Neural cell (in vitro differentiated cells): ENCODE measurements at regions not wholly inside any gene's neighbourhood (a gene's known extent, or its start where the extent isn't known, plus 50 kb on each side); places are given as distances from the start of the nearest gene placed in this dataset.

Experiments used
- H2AFZ ChIP-seq: fragments of 200-600, 300-800 bp; sonication (generic), shearing (Covaris generic); 2 replicates; pipeline ENCODE4 v1.6.0; 2014; ENCODE audit warnings: low read depth, mild to moderate bottlenecking, antibody characterized with exemption, low read length, moderate library complexity
- H3F3A ChIP-seq: fragments of 200-600 bp; shearing (Covaris generic); 2 replicates; pipeline ENCODE4 v1.6.1; 2016; ENCODE audit warnings: mild to moderate bottlenecking, moderate library complexity, mixed read lengths, antibody characterized with exemption, low read length; ENCODE audit not compliant: insufficient read depth, poor library complexity, severe bottlenecking
- H3K27ac ChIP-seq: fragments of 200-600, 300-800 bp; sonication (generic), shearing (Covaris generic); 2 replicates; pipeline ENCODE4 v1.5.1; 2014; ENCODE audit warnings: mild to moderate bottlenecking, low read length, moderate library complexity
- H3K27me3 ChIP-seq: fragments of 300-800, 200-600 bp; sonication (generic), shearing (Covaris generic); 2 replicates; pipeline ENCODE4 v1.6.0; 2014; ENCODE audit warnings: mild to moderate bottlenecking, low read depth, low read length, moderate library complexity; ENCODE audit not compliant: insufficient read depth
- H3K36me3 ChIP-seq: fragments of 300-800, 200-600 bp; sonication (generic), shearing (Covaris generic); 2 replicates; pipeline ENCODE4 v1.5.1; 2014; ENCODE audit warnings: mild to moderate bottlenecking, antibody characterized with exemption, low read length, moderate library complexity; ENCODE audit not compliant: insufficient read depth
- H3K4me2 ChIP-seq: fragments of 300-800, 200-600 bp; sonication (generic), shearing (Covaris generic); 2 replicates; pipeline ENCODE4 v1.6.0; 2014; ENCODE audit warnings: mild to moderate bottlenecking, low read length
- H3K4me3 ChIP-seq: fragments of 300-800, 200-600 bp; sonication (generic), shearing (Covaris generic); 2 replicates; pipeline ENCODE4 v1.5.1; 2014; ENCODE audit warnings: mild to moderate bottlenecking, low read length, moderate library complexity
- H3K79me2 ChIP-seq: fragments of 200-600 bp; shearing (Covaris generic); replicated peaks from 2 replicates; pipeline ENCODE4 v1.6.0; 2014; ENCODE audit warnings: mild to moderate bottlenecking, low read length, moderate library complexity; ENCODE audit not compliant: insufficient read depth
- H3K9ac ChIP-seq: fragments of 300-800, 200-600 bp; sonication (generic), shearing (Covaris generic); 2 replicates; pipeline ENCODE4 v1.6.1; 2016; ENCODE audit warnings: mild to moderate bottlenecking, low read length, mixed read lengths
- H3K9me2 ChIP-seq: fragments of 200-600 bp; shearing (Covaris generic); 2 replicates; pipeline ENCODE4 v1.6.1; 2016; ENCODE audit warnings: mild to moderate bottlenecking, low read length, mixed read lengths; ENCODE audit not compliant: insufficient read depth
- H3K9me3 ChIP-seq: fragments of 200-600, 300-800 bp; sonication (generic), shearing (Covaris generic); 2 replicates; pipeline ENCODE4 v1.6.1; 2016; ENCODE audit warnings: mild to moderate bottlenecking, mixed run types, low read length, moderate library complexity, mixed read lengths
- H4K20me1 ChIP-seq: fragments of 200-600 bp; shearing (Covaris generic); 2 replicates; pipeline ENCODE4 v1.6.1; 2016; ENCODE audit warnings: mild to moderate bottlenecking, mixed run types; ENCODE audit not compliant: insufficient read depth
- CTCF ChIP-seq: fragments of 450-650 bp; IDR thresholded peaks from 2 replicates; pipeline ENCODE4 v1.5.1; 2014; ENCODE audit warnings: antibody characterized with exemption, mild to moderate bottlenecking, moderate library complexity; ENCODE audit not compliant: poor library complexity, severe bottlenecking
- EP300 ChIP-seq: fragments of 450-650 bp; conservative IDR thresholded peaks from 2 replicates; pipeline ENCODE4 v1.6.1; 2014; ENCODE audit warnings: antibody characterized with exemption, mild to moderate bottlenecking, moderate library complexity; ENCODE audit not compliant: poor library complexity, severe bottlenecking
- EZH2 ChIP-seq: fragments of 200-600, 300-800 bp; shearing (Covaris generic), sonication (generic); IDR thresholded peaks from 2 replicates; pipeline ENCODE4 v1.6.1; 2014; ENCODE audit warnings: antibody characterized with exemption, low read length, borderline replicate concordance, mild to moderate bottlenecking; ENCODE audit not compliant: insufficient read depth, poor library complexity, severe bottlenecking
- MXI1 ChIP-seq: fragments of 450-650 bp; conservative IDR thresholded peaks from 2 replicates; pipeline ENCODE4 v1.6.1; 2014; ENCODE audit warnings: antibody characterized with exemption, mild to moderate bottlenecking; ENCODE audit not compliant: poor library complexity, severe bottlenecking
- POLR2AphosphoS5 ChIP-seq: IDR thresholded peaks from 2 replicates; pipeline ENCODE4 v1.6.1; 2012
- RAD21 ChIP-seq: fragments of 450-650 bp; conservative IDR thresholded peaks from 2 replicates; pipeline ENCODE4 v1.6.1; 2014; ENCODE audit warnings: antibody characterized with exemption, mild to moderate bottlenecking, moderate library complexity
- REST ChIP-seq: IDR thresholded peaks from 2 replicates; pipeline ENCODE4 v1.6.1; 2012; ENCODE audit warnings: borderline replicate concordance
- SMC3 ChIP-seq: fragments of 450-650 bp; conservative IDR thresholded peaks from 2 replicates; pipeline ENCODE4 v1.6.1; 2014; ENCODE audit warnings: antibody characterized with exemption, mild to moderate bottlenecking, moderate library complexity; ENCODE audit not compliant: poor library complexity
- TAF1 ChIP-seq: IDR thresholded peaks from 2 replicates; pipeline ENCODE4 v1.6.1; 2012; ENCODE audit warnings: low read depth

- no peak overlapping the region for H3K4me2 ChIP-seq
- no peak for TF ChIP-seq TAF1
- no peak for TF ChIP-seq SMC3
- no peak for TF ChIP-seq EP300
- no peak for TF ChIP-seq CTCF
- TF ChIP-seq EZH2: no peak
- no peak for TF ChIP-seq RAD21
- no peak for TF ChIP-seq POLR2AphosphoS5
- TF ChIP-seq REST: no peak
- no peak for TF ChIP-seq MXI1
- no peaks in the 10 kb centered on the region for H3K79me2 ChIP-seq
- no peak overlapping the region for H3K9ac ChIP-seq
- no peaks in the 10 kb centered on the region for H3F3A ChIP-seq
- H4K20me1 ChIP-seq: no peaks in the 10 kb centered on the region
- no peaks in the 10 kb centered on the region for H3K36me3 ChIP-seq
- no peaks in the 10 kb centered on the region for H3K9me2 ChIP-seq
- H2AFZ ChIP-seq: no peak overlapping the region
- H3K27me3 ChIP-seq: no peaks in the 10 kb centered on the region
- no peak overlapping the region for H3K27ac ChIP-seq
- no peak overlapping the region for H3K4me3 ChIP-seq
- H3K9me3 ChIP-seq: no peaks in the 10 kb centered on the region
Observed at GRCh38 chr2:217114117-217114516, 254.3 kb upstream of the TNP1 start.

- H4K20me1 ChIP-seq: no peaks in the 10 kb centered on the region
- no peak overlapping the region for H3K4me3 ChIP-seq
- H3K36me3 ChIP-seq: no peaks in the 10 kb centered on the region
- H3K79me2 ChIP-seq: no peaks in the 10 kb centered on the region
- no peak overlapping the region for H3K27ac ChIP-seq
- TF ChIP-seq EZH2 (no peak), CTCF (no peak), RAD21 (no peak), MXI1 (no peak), POLR2AphosphoS5 (no peak)
- H3K9me2 ChIP-seq: no peaks in the 10 kb centered on the region
- no peak overlapping the region for H2AFZ ChIP-seq
- no peaks in the 10 kb centered on the region for H3F3A ChIP-seq
- H3K4me2 ChIP-seq: no peak overlapping the region
- H3K27me3 ChIP-seq: no peaks in the 10 kb centered on the region
- H3K9me3 ChIP-seq: no peaks in the 10 kb centered on the region
- H3K9ac ChIP-seq: no peak overlapping the region
Observed at GRCh38 chr2:217113491-217113890, 253.6 kb upstream of the TNP1 start.
